Astrocyte of the cerebellum (primary cell): ENCODE measurements at regions not wholly inside any gene's neighbourhood (a gene's known extent, or its start where the extent isn't known, plus 50 kb on each side); places are given as distances from the start of the nearest gene placed in this dataset.

Experiments used
- DNase-seq: peaks from one replicate; pipeline ENCODE4 v3.0.0-alpha.2; 2011; ENCODE audit warnings: low read depth
- H3K4me3 ChIP-seq: 2 replicates; pipeline ENCODE4 v1.5.1; 2011; ENCODE audit warnings: mild to moderate bottlenecking, low read depth, low read length, moderate library complexity
- CTCF ChIP-seq: IDR thresholded peaks from 2 replicates; pipeline ENCODE4 v1.5.1; 2012; ENCODE audit warnings: low read length, low read depth, moderate library complexity, mild to moderate bottlenecking; ENCODE audit errors: missing control alignments
- in situ Hi-C: cut with HindIII; loops from 2 replicates; pipeline ENCODE4 v1.10.0; 2017; ENCODE audit warnings: low sequenced_read_pairs

DNA sequence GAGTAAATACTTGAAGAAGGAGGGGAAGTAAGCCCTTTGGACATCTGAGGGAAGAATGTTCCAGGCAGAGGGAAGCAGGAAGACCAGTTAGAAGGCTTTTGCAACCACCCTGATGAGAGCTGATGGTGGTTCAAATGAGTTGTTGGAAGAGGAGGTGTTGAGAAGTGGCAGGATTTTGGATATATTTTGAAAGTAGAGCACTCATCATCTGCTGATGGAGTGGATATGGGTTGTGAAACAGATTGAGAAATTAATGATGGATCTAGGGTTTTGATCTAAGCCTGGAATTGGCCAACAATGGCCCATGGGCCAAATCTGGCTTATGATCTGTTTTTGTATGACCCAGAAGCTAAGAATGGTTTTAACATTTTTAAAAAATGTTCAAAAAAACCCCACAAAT, 230.7 kb downstream of the NDFIP2 start:
- in situ Hi-C loops, result no loop called here
- no peak for DNase-seq
- no peak overlapping the region for H3K4me3 ChIP-seq
- TF ChIP-seq CTCF, result no peak

DNA sequence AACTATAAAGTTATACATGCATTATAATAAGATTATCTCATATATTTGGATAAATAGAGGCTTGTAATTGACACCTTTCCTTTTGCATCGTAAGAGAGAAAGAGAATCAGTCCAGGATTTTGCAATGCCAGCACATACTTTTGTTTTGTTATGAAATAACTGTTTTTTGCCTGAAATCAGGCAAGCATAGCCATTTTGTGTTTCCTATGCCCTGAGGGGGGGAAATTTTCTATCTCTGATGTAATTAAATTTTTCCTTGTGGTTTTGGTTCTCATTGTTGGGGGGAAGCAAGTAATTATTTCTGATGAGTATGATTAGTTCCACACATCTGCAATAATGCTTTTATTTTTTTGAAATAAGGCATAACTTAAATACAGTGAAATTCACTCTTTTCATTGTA, 229.4 kb downstream of the NDFIP2 start:
- DNase-seq, result peak; percentile 67
- in situ Hi-C loops, result no loop called here
- no peak for TF ChIP-seq CTCF
- no peak overlapping the region for H3K4me3 ChIP-seq

DNA sequence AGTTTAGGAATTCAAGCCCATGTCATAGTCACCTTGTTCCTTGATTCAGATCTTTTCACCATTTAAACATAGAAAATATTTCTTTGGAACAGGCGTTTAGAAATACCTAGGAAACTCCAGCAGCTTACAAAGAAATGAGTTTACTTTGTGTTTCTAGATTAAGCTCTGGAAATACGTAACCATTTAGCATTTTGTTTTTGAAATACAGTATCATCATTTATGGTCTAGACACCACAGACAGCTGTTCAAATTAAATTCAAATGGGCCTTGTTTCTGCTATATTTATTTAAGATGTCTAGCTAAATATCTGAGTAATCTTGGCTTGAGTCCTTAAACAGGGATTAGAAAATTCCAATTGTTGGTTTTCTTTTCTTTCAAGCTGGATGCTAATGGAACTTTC, 228.5 kb downstream of the NDFIP2 start:
- H3K4me3 ChIP-seq, result no peak overlapping the region
- TF ChIP-seq CTCF, result no peak
- peak; percentile 22 for DNase-seq
- in situ Hi-C loops, result no loop called here

- no peak overlapping the region for H3K4me3 ChIP-seq
- DNase-seq, result no peak
- in situ Hi-C loops, result no loop called here
- no peak for TF ChIP-seq CTCF
Observed at GRCh38 chr13:79703772-79704171, 222.8 kb downstream of the NDFIP2 start.

DNA sequence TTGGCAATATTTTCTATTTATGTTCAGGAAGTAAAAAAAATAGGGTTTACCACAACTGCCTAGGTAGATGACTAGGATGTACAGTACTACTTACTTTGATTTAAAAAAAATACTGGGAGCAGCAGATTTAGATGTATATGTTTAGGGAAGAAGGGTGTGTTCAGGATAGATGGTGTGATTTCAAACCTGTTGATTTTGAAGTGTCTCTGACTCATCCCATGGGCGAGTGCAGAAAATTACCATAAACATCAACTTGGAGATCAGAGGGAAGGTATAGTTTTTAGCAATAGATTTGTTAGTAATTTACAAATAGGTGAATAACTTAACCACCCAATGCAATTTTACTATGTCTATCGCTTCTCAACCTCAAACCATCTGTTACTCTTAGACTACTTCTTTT, 214.8 kb downstream of the NDFIP2 start:
- H3K4me3 ChIP-seq, result no peak overlapping the region
- no peak for DNase-seq
- in situ Hi-C loops, result no loop called here
- no peak for TF ChIP-seq CTCF

DNA sequence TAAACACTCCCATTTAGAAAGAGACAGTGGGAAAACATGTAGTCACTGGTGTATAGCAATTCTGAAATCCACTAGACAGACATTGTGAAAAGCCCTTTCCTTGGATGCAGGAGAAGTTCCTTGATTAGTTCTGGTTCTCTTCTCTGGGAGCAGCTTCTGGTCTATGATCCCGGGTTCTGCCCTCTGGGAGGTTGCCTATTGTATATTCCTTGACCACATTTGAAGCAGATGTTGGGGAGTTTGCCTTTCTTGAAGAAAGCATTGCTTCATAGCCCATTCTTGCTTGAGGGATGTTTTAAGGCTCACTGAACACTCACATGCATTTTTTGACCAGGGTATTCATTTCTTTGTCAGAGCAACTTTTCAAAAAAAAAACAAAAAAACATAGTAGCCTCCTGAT, 211.9 kb downstream of the NDFIP2 start:
- in situ Hi-C loops, result no loop called here
- no peak overlapping the region for H3K4me3 ChIP-seq
- DNase-seq, result peak; percentile 75
- TF ChIP-seq CTCF, result no peak

GRCh38 chr13:79691826-79692225, 210.9 kb downstream of the NDFIP2 start:
- DNase-seq, result no peak
- in situ Hi-C loops, result no loop called here
- H3K4me3 ChIP-seq, result no peak overlapping the region
- no peak for TF ChIP-seq CTCF
